OCI-M1 (cell line): ENCODE measurements at regions not wholly inside any gene's neighbourhood (a gene's known extent, or its start where the extent isn't known, plus 50 kb on each side); places are given as distances from the start of the nearest gene placed in this dataset.

Experiments
- DNase-seq: peaks from one replicate; lab custom pipeline; 2025; lab: John Stamatoyannopoulos, UW

DNA sequence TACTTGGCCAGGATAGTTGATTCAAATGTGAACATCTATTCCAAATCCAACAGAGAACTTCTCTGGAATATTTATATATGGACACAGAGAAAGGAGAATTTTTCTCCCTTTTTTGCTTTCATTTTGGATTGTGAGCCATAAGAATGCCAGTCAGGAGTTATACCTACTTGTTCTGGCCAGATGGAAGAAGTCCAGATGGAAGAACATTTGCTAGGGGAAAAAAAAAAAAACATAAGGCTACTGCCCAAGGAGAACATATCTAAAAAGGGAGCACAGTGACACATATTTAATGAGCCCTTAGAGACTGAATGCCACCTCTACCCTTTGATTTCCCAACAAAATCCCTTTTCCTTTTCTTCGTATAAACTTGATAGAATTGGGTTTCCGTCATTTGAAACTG, 61.7 kb upstream of the PPP2R2B start:
- no peak for DNase-seq

GRCh38 chr5:146944019-146944418, 65.5 kb upstream of the PPP2R2B start:
- DNase-seq, result no peak

DNA sequence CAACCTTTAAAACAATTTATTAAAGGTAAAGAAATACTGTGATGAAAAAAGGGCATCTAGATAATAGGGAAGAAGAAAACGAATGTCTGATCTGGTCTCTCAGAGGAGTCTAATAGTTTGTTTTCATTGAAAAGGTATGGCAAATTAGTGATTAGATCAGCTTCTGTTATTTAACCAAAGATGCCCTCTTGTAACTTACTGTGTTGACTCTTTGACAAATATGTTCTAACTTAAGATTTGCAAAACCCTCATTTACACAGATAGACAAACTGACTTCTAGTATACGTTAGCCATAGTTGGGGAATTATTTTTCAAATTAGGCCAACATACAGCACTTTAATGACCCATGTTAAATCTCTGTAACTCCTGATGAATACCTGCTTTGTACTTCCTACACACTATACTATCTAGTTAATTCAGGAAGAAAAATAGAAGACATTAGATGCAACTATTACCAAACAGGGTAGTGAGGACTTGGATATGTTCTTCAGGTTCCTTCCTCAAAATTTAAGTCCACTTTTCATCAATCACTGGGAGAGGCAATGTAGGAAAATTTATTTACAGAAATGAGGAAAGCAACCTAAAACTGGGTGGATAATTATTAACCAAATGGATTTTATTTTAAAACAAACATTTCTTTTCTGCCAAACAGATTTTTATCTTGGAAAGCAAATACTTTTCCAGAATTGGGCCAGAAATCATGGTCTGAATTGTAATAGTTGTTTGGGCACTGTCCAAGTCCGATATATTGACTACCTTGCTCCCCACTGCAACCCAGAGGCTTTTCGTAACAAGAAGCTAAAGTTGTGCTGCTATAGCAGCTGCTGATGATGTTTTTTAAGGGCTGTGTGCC, 66.4 kb upstream of the PPP2R2B start:
- no peak for DNase-seq

GRCh38 chr5:146945617-146946084, 67.1 kb upstream of the PPP2R2B start:
- DNase-seq, result no peak

- peak; percentile 56 for DNase-seq
Measured at GRCh38 chr5:146947181-146947941, 68.8 kb upstream of the PPP2R2B start.

DNA sequence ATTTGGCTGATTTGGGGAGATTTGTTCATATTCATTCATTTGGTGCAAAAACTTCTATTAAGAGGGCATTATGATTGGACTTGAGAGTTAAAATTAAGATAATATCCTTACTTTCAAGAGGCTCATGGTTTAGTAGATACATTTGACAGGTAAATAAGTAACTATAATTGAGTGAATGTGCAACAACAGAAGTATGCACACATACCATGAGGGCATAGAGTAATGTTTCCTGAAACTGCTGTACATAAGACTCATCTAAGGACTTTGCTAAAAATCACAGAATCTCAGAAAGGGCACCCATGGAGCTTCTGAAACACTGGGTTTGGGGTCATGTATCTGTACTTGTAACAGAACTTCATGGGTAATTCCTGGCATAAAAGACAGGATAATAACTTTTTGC, 70.1 kb upstream of the PPP2R2B start:
- DNase-seq, result no peak

- no peak for DNase-seq
Measured at GRCh38 chr5:146952168-146952567, 73.6 kb upstream of the PPP2R2B start.

- DNase-seq, result no peak
Measured at GRCh38 chr5:146956217-146956616, 77.7 kb upstream of the PPP2R2B start.

DNA sequence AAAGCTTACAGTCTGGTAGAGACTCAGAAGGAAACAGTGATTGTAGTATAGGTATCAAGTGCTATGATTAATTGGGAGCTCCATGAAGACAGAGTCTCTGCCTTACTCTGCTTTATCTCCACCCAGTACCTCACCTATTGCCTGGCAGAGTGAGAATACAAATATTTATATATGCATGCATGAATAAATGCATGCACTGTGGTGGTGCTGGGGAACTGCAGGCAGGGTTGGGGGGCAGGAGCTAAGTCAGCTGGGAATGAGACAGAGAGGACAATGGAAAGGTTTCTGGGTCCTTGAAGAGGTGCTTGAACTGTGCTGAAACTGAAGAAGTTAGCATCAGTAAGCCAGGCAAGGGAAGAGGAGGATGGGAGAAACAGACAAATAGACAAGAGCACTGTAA, 80.8 kb upstream of the PPP2R2B start:
- DNase-seq, result no peak

GRCh38 chr5:146962801-146963355, 84.3 kb upstream of the PPP2R2B start:
- peak; percentile 57 for DNase-seq

- DNase-seq, result peak; percentile 81
Measured at GRCh38 chr5:146965761-146966659, 87.5 kb upstream of the PPP2R2B start.

DNA sequence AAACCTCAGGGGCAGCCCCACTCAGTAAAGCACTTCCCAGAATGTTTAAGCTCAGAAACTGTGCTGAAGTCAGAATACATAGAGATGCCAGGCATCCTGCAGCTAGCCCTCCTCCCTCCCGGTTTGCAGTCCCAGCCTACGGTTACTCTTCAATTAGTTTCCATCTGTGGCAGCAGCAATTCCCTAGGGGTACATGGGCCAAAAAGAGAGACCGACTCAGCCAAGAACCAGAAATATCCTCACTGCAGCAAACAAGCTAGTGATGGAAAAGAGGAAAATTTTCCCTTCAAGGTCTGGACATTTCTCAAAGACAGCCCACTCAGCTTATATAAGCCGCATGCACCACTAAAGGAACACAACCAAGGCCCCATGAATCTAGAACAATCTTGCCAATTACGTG, 89.1 kb upstream of the PPP2R2B start:
- DNase-seq, result no peak

DNA sequence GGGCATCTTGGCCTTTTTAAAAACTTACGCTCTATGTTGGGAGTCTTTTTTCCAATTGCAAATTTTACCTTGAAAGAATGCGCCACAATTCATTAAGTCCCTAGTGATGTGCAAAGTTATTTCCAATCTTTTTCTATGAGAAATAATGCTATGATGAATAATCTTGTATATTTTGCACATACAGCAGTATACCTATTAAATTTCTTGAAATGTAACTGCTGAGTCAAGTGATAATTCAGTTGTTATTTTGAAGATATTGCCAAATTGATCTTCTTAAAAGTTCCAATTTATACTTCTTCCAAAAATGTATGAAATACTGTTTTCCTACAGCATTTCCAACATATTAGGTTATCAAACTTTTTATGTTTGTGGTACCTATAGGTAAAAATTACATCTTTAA, 92.8 kb upstream of the PPP2R2B start:
- no peak for DNase-seq

DNA sequence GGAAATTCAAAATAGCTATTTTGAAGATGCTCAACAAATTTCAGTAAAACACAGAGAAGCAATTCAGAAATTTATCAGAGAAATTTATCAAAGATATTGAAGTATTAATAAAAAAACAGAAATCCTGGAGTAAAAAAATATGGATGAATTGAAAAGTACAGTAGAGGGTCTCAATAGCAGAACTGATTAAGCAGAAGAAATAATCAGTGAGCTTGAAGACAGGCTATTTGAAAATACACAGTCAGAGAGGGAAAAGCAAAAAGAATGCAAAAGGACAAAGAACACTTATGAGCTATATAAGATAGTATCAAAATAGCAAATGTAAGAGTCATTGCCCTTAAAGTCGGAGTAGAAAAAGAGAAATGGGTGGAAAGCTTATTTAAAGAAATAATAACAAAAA, 107.9 kb upstream of the PPP2R2B start:
- DNase-seq, result no peak

GRCh38 chr5:146993876-146994530, 115.4 kb upstream of the PPP2R2B start:
- no peak for DNase-seq

GRCh38 chr5:146995878-146996277, 117.3 kb upstream of the PPP2R2B start:
- DNase-seq, result no peak

DNA sequence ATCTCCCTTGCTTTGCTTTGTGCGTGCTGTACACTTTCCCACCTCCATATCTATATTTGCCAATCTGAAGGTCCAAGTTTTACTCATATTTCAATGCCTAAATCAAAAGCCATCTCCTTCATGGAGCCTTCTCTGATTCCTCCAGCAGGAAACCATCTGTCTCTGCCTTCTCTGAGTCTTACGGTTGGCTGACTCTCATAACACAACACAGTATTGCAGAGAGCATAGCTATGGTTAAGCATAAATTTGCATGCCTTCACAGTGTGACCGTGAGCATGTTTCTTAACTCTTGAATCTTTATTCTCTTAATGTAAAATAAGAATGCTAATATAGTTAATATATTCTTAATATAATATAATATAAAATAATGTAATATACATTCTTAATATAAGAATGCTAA, 136.8 kb upstream of the PPP2R2B start:
- no peak for DNase-seq

DNA sequence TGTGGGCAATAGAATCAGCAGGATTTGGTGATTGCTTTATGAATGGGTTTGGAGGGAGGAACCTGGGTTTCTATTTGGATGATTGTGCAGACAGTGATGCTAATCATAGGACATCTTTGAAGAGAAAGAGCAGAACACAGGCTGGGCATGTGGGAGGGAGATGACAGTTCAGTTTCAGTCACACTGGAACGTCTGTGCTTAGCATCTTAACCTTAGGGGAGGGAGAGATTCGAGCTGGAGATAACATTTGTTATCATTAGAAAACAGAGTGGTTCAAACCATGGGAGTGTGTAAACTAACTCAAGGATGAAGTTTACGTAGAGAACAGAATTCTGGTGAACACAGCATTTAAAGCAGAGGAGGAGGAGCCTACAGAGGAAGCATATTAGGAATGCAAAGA, 138.6 kb upstream of the PPP2R2B start:
- DNase-seq, result peak; percentile 5

DNA sequence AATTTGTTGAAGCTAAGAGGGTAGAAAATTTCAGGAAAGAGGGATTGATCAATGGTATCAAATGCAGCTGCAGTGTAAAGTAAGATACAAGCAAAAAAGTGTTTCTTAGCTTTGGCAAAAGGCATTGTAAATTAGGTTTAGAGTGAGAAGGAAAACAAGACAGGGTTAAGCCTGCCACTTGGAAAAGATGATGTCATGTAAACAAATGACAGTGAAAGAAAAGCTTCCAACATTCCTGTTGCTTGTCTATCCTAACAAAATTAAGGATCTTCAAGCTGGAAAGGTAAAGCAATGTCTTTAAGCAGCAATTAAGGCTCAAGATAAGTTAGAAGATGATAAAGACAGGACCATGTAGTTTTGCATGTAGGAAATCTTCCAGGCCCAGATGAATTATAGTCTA, 139.1 kb upstream of the PPP2R2B start:
- no peak for DNase-seq

GRCh38 chr5:147018812-147019211, 140.3 kb upstream of the PPP2R2B start:
- no peak for DNase-seq

DNA sequence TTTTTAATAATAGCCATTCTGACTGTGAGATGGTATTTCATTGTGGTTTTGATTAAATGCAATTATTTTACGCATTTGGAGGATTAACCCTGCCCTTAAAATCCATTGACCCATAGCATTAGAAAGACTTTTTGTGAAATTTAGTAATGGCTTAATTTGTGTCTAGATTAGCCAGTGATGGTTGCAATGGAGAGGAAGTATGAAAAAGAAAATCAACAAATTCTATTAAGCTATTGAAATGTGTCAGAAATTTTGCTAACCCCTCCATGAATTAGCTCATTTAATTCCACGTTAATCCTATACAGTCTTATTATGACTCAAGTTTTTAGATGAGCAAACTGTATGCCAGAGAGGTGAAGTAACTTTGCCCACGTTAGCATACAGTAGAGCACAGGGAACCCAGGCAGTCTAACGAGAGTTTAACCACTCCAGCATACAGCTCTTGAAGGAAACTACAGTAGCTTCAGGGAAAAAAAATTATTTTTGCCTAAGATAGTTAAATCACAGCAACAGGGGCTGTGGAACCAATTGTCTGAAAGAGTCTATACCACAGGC, 158.2 kb upstream of the PPP2R2B start:
- no peak for DNase-seq
